ENCODE measurements at regions not wholly inside any gene's neighbourhood (a gene's known extent, or its start where the extent isn't known, plus 50 kb on each side); places are given as distances from the start of the nearest gene placed in this dataset.
"Not testable (repeated sequence)": the region's sequence is repeated elsewhere in the genome, so short reads cannot be mapped to it uniquely, and the experiment has no call there.

- peak; percentile 70 for FAIRE-seq
Observed at GRCh38 chr9:22813529-22813928, 366.9 kb downstream of the DMRTA1 start.

DNA sequence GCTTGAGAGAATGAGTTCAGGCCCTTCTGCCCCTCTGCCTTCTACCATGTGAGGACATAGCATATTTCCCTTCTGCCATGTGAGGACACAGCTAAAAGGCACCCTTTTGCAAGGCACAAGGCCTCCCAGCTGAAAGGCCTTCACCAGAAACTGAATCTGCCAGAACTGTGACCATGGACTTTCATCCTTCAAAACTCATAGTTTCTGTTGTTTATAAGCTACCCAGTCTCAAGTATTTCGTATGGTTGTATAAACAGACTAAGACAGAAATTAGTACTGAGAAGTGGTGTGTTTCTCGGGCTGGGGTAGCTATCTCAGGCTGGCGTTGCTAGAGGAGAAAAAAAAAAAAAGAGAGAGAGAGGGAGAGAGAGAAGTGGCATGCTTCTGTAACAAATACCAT lies 368.6 kb downstream of the DMRTA1 start:
- DNase-seq (ENCODE audit: insufficient read length, low spot score) (no peak), FAIRE-seq (no peak)
- TF ChIP-seq, protein P1, sequence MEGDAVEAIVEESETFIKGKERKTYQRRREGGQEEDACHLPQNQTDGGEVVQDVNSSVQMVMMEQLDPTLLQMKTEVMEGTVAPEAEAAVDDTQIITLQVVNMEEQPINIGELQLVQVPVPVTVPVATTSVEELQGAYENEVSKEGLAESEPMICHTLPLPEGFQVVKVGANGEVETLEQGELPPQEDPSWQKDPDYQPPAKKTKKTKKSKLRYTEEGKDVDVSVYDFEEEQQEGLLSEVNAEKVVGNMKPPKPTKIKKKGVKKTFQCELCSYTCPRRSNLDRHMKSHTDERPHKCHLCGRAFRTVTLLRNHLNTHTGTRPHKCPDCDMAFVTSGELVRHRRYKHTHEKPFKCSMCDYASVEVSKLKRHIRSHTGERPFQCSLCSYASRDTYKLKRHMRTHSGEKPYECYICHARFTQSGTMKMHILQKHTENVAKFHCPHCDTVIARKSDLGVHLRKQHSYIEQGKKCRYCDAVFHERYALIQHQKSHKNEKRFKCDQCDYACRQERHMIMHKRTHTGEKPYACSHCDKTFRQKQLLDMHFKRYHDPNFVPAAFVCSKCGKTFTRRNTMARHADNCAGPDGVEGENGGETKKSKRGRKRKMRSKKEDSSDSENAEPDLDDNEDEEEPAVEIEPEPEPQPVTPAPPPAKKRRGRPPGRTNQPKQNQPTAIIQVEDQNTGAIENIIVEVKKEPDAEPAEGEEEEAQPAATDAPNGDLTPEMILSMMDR (IDR thresholded peaks at IDR 0.05; ENCODE audit: insufficient read depth, missing control alignments): no peak

More at GRCh38 chr9:22813529-22813928, 366.9 kb downstream of the DMRTA1 start:
- DNase-seq (ENCODE audit: insufficient read length, low spot score): no peak
- TF ChIP-seq, protein P1 (IDR thresholded peaks at IDR 0.05; ENCODE audit: insufficient read depth, missing control alignments): peak; percentile 49

GRCh38 chr9:22817181-22817580 lies 370.6 kb downstream of the DMRTA1 start:
- no peak for FAIRE-seq
- no peak for DNase-seq (ENCODE audit: insufficient read length, low spot score)

DNA sequence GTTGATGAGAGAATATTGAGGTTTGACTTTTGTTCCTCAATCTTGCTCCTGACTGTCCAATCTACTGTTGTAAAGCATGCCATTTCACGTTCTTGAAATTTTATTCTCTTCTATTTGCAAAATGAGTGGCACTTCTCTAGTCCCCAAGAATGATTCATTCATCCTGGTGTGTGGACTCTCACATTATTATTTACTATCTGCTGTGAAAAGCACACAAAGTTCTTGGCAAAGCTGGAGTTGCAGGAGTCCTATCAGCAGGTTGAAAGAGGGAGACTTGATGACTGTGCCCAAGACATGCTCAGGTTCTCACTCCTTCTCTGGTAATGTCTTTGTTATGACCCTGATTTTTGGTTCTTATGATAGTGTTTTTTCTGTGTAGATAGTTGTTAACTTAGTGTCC lies 382.6 kb downstream of the DMRTA1 start:
- FAIRE-seq (no peak), DNase-seq (ENCODE audit: insufficient read length, low spot score) (no peak)
- TF ChIP-seq, protein P1 (IDR thresholded peaks at IDR 0.05; ENCODE audit: insufficient read depth, missing control alignments): no peak

More at GRCh38 chr9:22817181-22817580, 370.6 kb downstream of the DMRTA1 start:
- TF ChIP-seq, protein P1 (IDR thresholded peaks at IDR 0.05; ENCODE audit: insufficient read depth, missing control alignments): no peak

GRCh38 chr9:22838266-22838665 lies 391.6 kb downstream of the DMRTA1 start:
- DNase-seq (ENCODE audit: insufficient read length, low spot score) (no peak), FAIRE-seq (no peak)
- TF ChIP-seq, protein P1 (IDR thresholded peaks at IDR 0.05; ENCODE audit: insufficient read depth, missing control alignments): no peak

GRCh38 chr9:22840641-22841040 lies 394.0 kb downstream of the DMRTA1 start:
- no peak for FAIRE-seq
- DNase-seq (ENCODE audit: insufficient read length, low spot score): no peak

DNA sequence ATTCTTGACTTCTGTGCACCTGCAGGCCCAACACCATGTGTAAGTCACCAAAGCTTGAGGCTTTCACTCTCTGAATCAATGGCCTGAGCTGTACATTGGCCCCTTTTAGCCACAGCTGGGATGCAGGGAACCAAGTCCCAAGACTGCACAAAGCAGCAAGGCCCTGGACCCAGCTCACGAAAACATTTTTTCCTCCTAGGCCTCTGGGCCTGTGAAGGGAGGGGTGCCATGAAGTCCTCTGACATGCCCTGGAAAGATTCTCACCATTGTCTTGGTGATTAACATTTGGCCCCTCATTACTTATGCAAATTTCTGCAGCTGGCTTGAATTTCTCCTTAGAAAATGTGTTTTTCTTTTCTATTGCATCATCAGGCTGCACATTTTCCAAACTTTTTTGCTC lies 398.6 kb downstream of the DMRTA1 start:
- not testable (repeated sequence) for DNase-seq (ENCODE audit: insufficient read length, low spot score); FAIRE-seq

More at GRCh38 chr9:22840641-22841040, 394.0 kb downstream of the DMRTA1 start:
- TF ChIP-seq, protein P1 (IDR thresholded peaks at IDR 0.05; ENCODE audit: insufficient read depth, missing control alignments): no peak

GRCh38 chr9:22855980-22856379 lies 409.4 kb downstream of the DMRTA1 start:
- TF ChIP-seq, protein P1 (IDR thresholded peaks at IDR 0.05; ENCODE audit: insufficient read depth, missing control alignments): no peak
- FAIRE-seq: no peak
- DNase-seq (ENCODE audit: insufficient read length, low spot score): no peak

All from D721Med (cell line).